Nephron progenitor cell (in vitro differentiated cells): ENCODE measurements at regions not wholly inside any gene's neighbourhood (a gene's known extent, or its start where the extent isn't known, plus 50 kb on each side); places are given as distances from the start of the nearest gene placed in this dataset.
"Not testable (repeated sequence)": the region's sequence is repeated elsewhere in the genome, so short reads cannot be mapped to it uniquely, and the experiment has no call there.

Experiments used
- DNase-seq: peaks from one replicate; pipeline ENCODE4 v3.0.0; 2021
- H3K27ac Mint-ChIP-seq: 2 replicates; pipeline ENCODE4 v1.8.0; 2021; ENCODE audit warnings: mild to moderate bottlenecking, moderate library complexity, mixed read lengths
- H3K27me3 Mint-ChIP-seq: 2 replicates; pipeline ENCODE4 v1.8.0; 2021; ENCODE audit warnings: mild to moderate bottlenecking, low read depth, mixed read lengths; ENCODE audit not compliant: poor library complexity
- H3K36me3 Mint-ChIP-seq: 2 replicates; pipeline ENCODE4 v1.8.0; 2021; ENCODE audit warnings: low read depth, mixed read lengths
- H3K4me1 Mint-ChIP-seq: 2 replicates; pipeline ENCODE4 v1.8.0; 2021; ENCODE audit warnings: mixed read lengths
- H3K4me3 Mint-ChIP-seq: 2 replicates; pipeline ENCODE4 v1.8.0; 2021; ENCODE audit warnings: mild to moderate bottlenecking, moderate library complexity, mixed read lengths
- H3K9me3 Mint-ChIP-seq: 2 replicates; pipeline ENCODE4 v1.8.0; 2021; ENCODE audit warnings: mild to moderate bottlenecking, moderate library complexity, mixed read lengths
- CTCF ChIP-seq: fragments of 200-600 bp; sonication (generic); IDR thresholded peaks from 2 replicates; pipeline ENCODE4 v1.5.0; 2021; ENCODE audit warnings: antibody characterized with exemption

GRCh38 chrX:3837958-3838643 is 124.7 kb upstream of the PRKX start:
- not testable (repeated sequence) for DNase-seq, H3K4me3 Mint-ChIP-seq, H3K9me3 Mint-ChIP-seq, H3K4me1 Mint-ChIP-seq, H3K36me3 Mint-ChIP-seq, H3K27me3 Mint-ChIP-seq, H3K27ac Mint-ChIP-seq

- not testable (repeated sequence) for H3K4me3 Mint-ChIP-seq, H3K27ac Mint-ChIP-seq, H3K36me3 Mint-ChIP-seq, DNase-seq, H3K27me3 Mint-ChIP-seq, H3K4me1 Mint-ChIP-seq, H3K9me3 Mint-ChIP-seq
Observed at GRCh38 chrX:3837211-3837610, 123.8 kb upstream of the PRKX start.

GRCh38 chrX:3833761-3834542 is 120.5 kb upstream of the PRKX start:
- DNase-seq, H3K4me3 Mint-ChIP-seq, H3K4me1 Mint-ChIP-seq, H3K27ac Mint-ChIP-seq, H3K27me3 Mint-ChIP-seq, H3K9me3 Mint-ChIP-seq, H3K36me3 Mint-ChIP-seq: not testable (repeated sequence)

GRCh38 chrX:3830020-3830419 is 116.6 kb upstream of the PRKX start:
- H3K9me3 Mint-ChIP-seq, H3K4me1 Mint-ChIP-seq, H3K4me3 Mint-ChIP-seq, H3K36me3 Mint-ChIP-seq, DNase-seq, H3K27me3 Mint-ChIP-seq, H3K27ac Mint-ChIP-seq: not testable (repeated sequence)

- H3K4me3 Mint-ChIP-seq = not testable (repeated sequence)
Observed at GRCh38 chrX:3829041-3829531, 115.6 kb upstream of the PRKX start.

GRCh38 chrX:3828378-3829040 is 115.1 kb upstream of the PRKX start:
- not testable (repeated sequence) for H3K4me3 Mint-ChIP-seq, DNase-seq, H3K4me1 Mint-ChIP-seq, H3K36me3 Mint-ChIP-seq, H3K27ac Mint-ChIP-seq, H3K27me3 Mint-ChIP-seq, H3K9me3 Mint-ChIP-seq

More at GRCh38 chrX:3829041-3829531, 115.6 kb upstream of the PRKX start:
- H3K4me1 Mint-ChIP-seq, H3K27me3 Mint-ChIP-seq, H3K27ac Mint-ChIP-seq, DNase-seq, H3K9me3 Mint-ChIP-seq, H3K36me3 Mint-ChIP-seq: not testable (repeated sequence)

GRCh38 chrX:3824008-3824407 is 110.6 kb upstream of the PRKX start:
- H3K9me3 Mint-ChIP-seq, H3K27ac Mint-ChIP-seq, H3K4me3 Mint-ChIP-seq, DNase-seq, H3K4me1 Mint-ChIP-seq, H3K27me3 Mint-ChIP-seq: not testable (repeated sequence)
- H3K36me3 Mint-ChIP-seq = peaks cover 43% of the 10 kb centered on the region

- no peaks in the 10 kb centered on the region for H3K9me3 Mint-ChIP-seq
- DNase-seq = no peak
- peak overlapping the region; percentile 56 for H3K27ac Mint-ChIP-seq
- no peak overlapping the region for H3K4me3 Mint-ChIP-seq
- no peak for TF ChIP-seq CTCF
- H3K27me3 Mint-ChIP-seq = no peaks in the 10 kb centered on the region
- H3K4me1 Mint-ChIP-seq = peaks cover 10% of the 10 kb centered on the region
- peaks cover 56% of the 10 kb centered on the region for H3K36me3 Mint-ChIP-seq
Observed at GRCh38 chrX:3820167-3820566, 106.7 kb upstream of the PRKX start.

GRCh38 chrX:3817480-3817879 is 104.0 kb upstream of the PRKX start:
- H3K36me3 Mint-ChIP-seq = peaks cover 47% of the 10 kb centered on the region
- H3K27ac Mint-ChIP-seq, DNase-seq, H3K4me3 Mint-ChIP-seq, H3K9me3 Mint-ChIP-seq, H3K27me3 Mint-ChIP-seq: not testable (repeated sequence)
- peaks cover 25% of the 10 kb centered on the region for H3K4me1 Mint-ChIP-seq
